Karpas-422 (cell line): ENCODE measurements at regions not wholly inside any gene's neighbourhood (a gene's known extent, or its start where the extent isn't known, plus 50 kb on each side); places are given as distances from the start of the nearest gene placed in this dataset.
A peak's percentile ranks its signal among the peaks of the same experiment; 100 is the strongest.
"Not testable (repeated sequence)": the region's sequence is repeated elsewhere in the genome, so short reads cannot be mapped to it uniquely, and the experiment has no call there.

ENCODE experiments used
- DNase-seq: peaks from one replicate; pipeline ENCODE4 v3.0.0-alpha.2; 2015
- H2AFZ ChIP-seq: fragments of 200-600 bp; sonication (generic); 2 replicates; pipeline ENCODE4 v1.6.1; 2014; ENCODE audit warnings: antibody characterized with exemption, low read length, mixed read lengths
- H3K27ac ChIP-seq: fragments of 200-600 bp; sonication (generic); 2 replicates; pipeline ENCODE4 v1.5.1; 2014; ENCODE audit warnings: mild to moderate bottlenecking, low read length, moderate library complexity
- H3K27me3 ChIP-seq: fragments of 200-600 bp; sonication (generic); 2 replicates; pipeline ENCODE4 v1.6.1; 2014; ENCODE audit warnings: low read length, mixed read lengths
- H3K36me3 ChIP-seq: fragments of 200-600 bp; sonication (generic); 2 replicates; pipeline ENCODE4 v1.6.1; 2014; ENCODE audit warnings: low read length, mixed read lengths; ENCODE audit not compliant: insufficient read depth
- H3K4me1 ChIP-seq: fragments of 200-600 bp; sonication (generic); 2 replicates; pipeline ENCODE4 v1.6.1; 2014; ENCODE audit warnings: mild to moderate bottlenecking, low read length, mixed read lengths
- H3K4me2 ChIP-seq: fragments of 200-600 bp; sonication (generic); 2 replicates; pipeline ENCODE4 v1.6.1; 2014; ENCODE audit warnings: low read length, low read depth, mild to moderate bottlenecking; ENCODE audit not compliant: poor library complexity, severe bottlenecking
- H3K4me3 ChIP-seq: fragments of 200-600 bp; sonication (generic); 2 replicates; pipeline ENCODE4 v1.5.1; 2014; ENCODE audit warnings: mild to moderate bottlenecking, antibody characterized with exemption, low read length, mixed read lengths
- H3K79me2 ChIP-seq: fragments of 200-600 bp; sonication (generic); 2 replicates; pipeline ENCODE4 v1.6.1; 2014; ENCODE audit warnings: mild to moderate bottlenecking, low read length, mixed read lengths
- H3K9ac ChIP-seq: fragments of 200-600 bp; sonication (generic); 2 replicates; pipeline ENCODE4 v1.6.0; 2014; ENCODE audit warnings: low read length
- H3K9me2 ChIP-seq: fragments of 200-600 bp; sonication (generic), shearing (Covaris generic); replicated peaks from 2 replicates; pipeline ENCODE4 v1.6.0; 2014; ENCODE audit warnings: mild to moderate bottlenecking, low read length, moderate library complexity; ENCODE audit not compliant: insufficient read depth
- H3K9me3 ChIP-seq: fragments of 300-700, 200-600 bp; sonication (generic); 2 replicates; pipeline ENCODE4 v1.6.1; 2014; ENCODE audit warnings: low read length, mixed read lengths
- H4K20me1 ChIP-seq: fragments of 200-600 bp; sonication (generic); 2 replicates; pipeline ENCODE4 v1.6.1; 2014; ENCODE audit warnings: mild to moderate bottlenecking, antibody characterized with exemption, low read length, low read depth; ENCODE audit not compliant: insufficient read depth

GRCh38 chr13:16201202-16201601 is 2980.4 kb downstream of the TUBA3C start:
- not testable (repeated sequence) for DNase-seq, H3K79me2 ChIP-seq, H3K4me3 ChIP-seq, H3K4me1 ChIP-seq, H3K27ac ChIP-seq, H3K4me2 ChIP-seq, H3K36me3 ChIP-seq, H2AFZ ChIP-seq, H3K27me3 ChIP-seq, H4K20me1 ChIP-seq, H3K9ac ChIP-seq, H3K9me3 ChIP-seq, H3K9me2 ChIP-seq

GRCh38 chr13:16160609-16161008 is 3021.0 kb downstream of the TUBA3C start:
- not testable (repeated sequence) for H3K79me2 ChIP-seq, H3K27ac ChIP-seq, H3K4me3 ChIP-seq, H3K9me3 ChIP-seq, H3K4me2 ChIP-seq, H3K9me2 ChIP-seq, H2AFZ ChIP-seq, H4K20me1 ChIP-seq, H3K36me3 ChIP-seq, H3K4me1 ChIP-seq, H3K9ac ChIP-seq, H3K27me3 ChIP-seq
- peak; percentile 39 for DNase-seq

- not testable (repeated sequence) for H3K79me2 ChIP-seq, H3K27ac ChIP-seq, H3K27me3 ChIP-seq, H3K4me3 ChIP-seq, H3K9me3 ChIP-seq, H3K9me2 ChIP-seq, H3K4me2 ChIP-seq, DNase-seq, H3K4me1 ChIP-seq, H3K36me3 ChIP-seq, H3K9ac ChIP-seq, H4K20me1 ChIP-seq, H2AFZ ChIP-seq
Measured at GRCh38 chr13:16158958-16159357, 3022.7 kb downstream of the TUBA3C start.

GRCh38 chr13:16158016-16158415 is 3023.6 kb downstream of the TUBA3C start:
- not testable (repeated sequence) for H3K9ac ChIP-seq, H4K20me1 ChIP-seq, H3K79me2 ChIP-seq, H3K36me3 ChIP-seq, H2AFZ ChIP-seq, H3K4me2 ChIP-seq, H3K4me3 ChIP-seq, H3K9me3 ChIP-seq, H3K27ac ChIP-seq, DNase-seq, H3K4me1 ChIP-seq, H3K27me3 ChIP-seq, H3K9me2 ChIP-seq

- not testable (repeated sequence) for H4K20me1 ChIP-seq, H3K79me2 ChIP-seq, DNase-seq, H3K9ac ChIP-seq, H3K36me3 ChIP-seq, H2AFZ ChIP-seq, H3K9me2 ChIP-seq, H3K9me3 ChIP-seq, H3K4me2 ChIP-seq, H3K4me1 ChIP-seq, H3K27ac ChIP-seq, H3K27me3 ChIP-seq, H3K4me3 ChIP-seq
Measured at GRCh38 chr13:16152849-16153248, 3028.8 kb downstream of the TUBA3C start.

- not testable (repeated sequence) for H3K9ac ChIP-seq, H3K9me2 ChIP-seq, H3K4me2 ChIP-seq, DNase-seq, H3K27me3 ChIP-seq, H3K27ac ChIP-seq, H3K36me3 ChIP-seq, H3K4me1 ChIP-seq, H3K9me3 ChIP-seq, H4K20me1 ChIP-seq, H2AFZ ChIP-seq, H3K79me2 ChIP-seq, H3K4me3 ChIP-seq
Measured at GRCh38 chr13:16151296-16151695, 3030.3 kb downstream of the TUBA3C start.

- H3K79me2 ChIP-seq, DNase-seq, H3K4me2 ChIP-seq, H3K4me3 ChIP-seq, H4K20me1 ChIP-seq, H3K9me3 ChIP-seq, H3K9me2 ChIP-seq, H3K4me1 ChIP-seq, H3K9ac ChIP-seq, H2AFZ ChIP-seq, H3K27ac ChIP-seq, H3K36me3 ChIP-seq, H3K27me3 ChIP-seq: not testable (repeated sequence)
Measured at GRCh38 chr13:16149415-16149814, 3032.2 kb downstream of the TUBA3C start.

- not testable (repeated sequence) for H3K27ac ChIP-seq, H3K9ac ChIP-seq, H3K9me2 ChIP-seq, H3K9me3 ChIP-seq, H3K4me1 ChIP-seq, H3K4me2 ChIP-seq, H3K79me2 ChIP-seq, H4K20me1 ChIP-seq, H2AFZ ChIP-seq, H3K4me3 ChIP-seq, DNase-seq, H3K27me3 ChIP-seq, H3K36me3 ChIP-seq
Measured at GRCh38 chr13:16145652-16146051, 3036.0 kb downstream of the TUBA3C start.

GRCh38 chr13:16141361-16141760 is 3040.3 kb downstream of the TUBA3C start:
- not testable (repeated sequence) for H3K27ac ChIP-seq, H4K20me1 ChIP-seq, H3K9me3 ChIP-seq, H3K9me2 ChIP-seq, H3K9ac ChIP-seq, H2AFZ ChIP-seq, H3K79me2 ChIP-seq, H3K4me1 ChIP-seq, H3K4me2 ChIP-seq, H3K36me3 ChIP-seq, H3K4me3 ChIP-seq, H3K27me3 ChIP-seq
- peak; percentile 49 for DNase-seq
